Astrocyte of the spinal cord (primary cell): ENCODE measurements at regions not wholly inside any gene's neighbourhood (a gene's known extent, or its start where the extent isn't known, plus 50 kb on each side); places are given as distances from the start of the nearest gene placed in this dataset.

Experiments used
- DNase-seq: peaks from one replicate; pipeline ENCODE4 v3.0.0; 2011; ENCODE audit warnings: low read depth, low spot score
- H3K4me3 ChIP-seq: 2 replicates; pipeline ENCODE4 v1.5.1; 2011; ENCODE audit warnings: low read depth, mild to moderate bottlenecking, low read length, moderate library complexity
- in situ Hi-C: cut with HindIII; loops from 2 replicates; pipeline ENCODE4 v1.10.0; 2017; ENCODE audit warnings: low sequenced_read_pairs
- TF ChIP-seq, protein P1 (sequence below): IDR thresholded peaks from 2 replicates; pipeline ENCODE4 v1.5.1; 2012; ENCODE audit warnings: low read depth, mild to moderate bottlenecking, low read length, inconsistent platforms

DNA sequence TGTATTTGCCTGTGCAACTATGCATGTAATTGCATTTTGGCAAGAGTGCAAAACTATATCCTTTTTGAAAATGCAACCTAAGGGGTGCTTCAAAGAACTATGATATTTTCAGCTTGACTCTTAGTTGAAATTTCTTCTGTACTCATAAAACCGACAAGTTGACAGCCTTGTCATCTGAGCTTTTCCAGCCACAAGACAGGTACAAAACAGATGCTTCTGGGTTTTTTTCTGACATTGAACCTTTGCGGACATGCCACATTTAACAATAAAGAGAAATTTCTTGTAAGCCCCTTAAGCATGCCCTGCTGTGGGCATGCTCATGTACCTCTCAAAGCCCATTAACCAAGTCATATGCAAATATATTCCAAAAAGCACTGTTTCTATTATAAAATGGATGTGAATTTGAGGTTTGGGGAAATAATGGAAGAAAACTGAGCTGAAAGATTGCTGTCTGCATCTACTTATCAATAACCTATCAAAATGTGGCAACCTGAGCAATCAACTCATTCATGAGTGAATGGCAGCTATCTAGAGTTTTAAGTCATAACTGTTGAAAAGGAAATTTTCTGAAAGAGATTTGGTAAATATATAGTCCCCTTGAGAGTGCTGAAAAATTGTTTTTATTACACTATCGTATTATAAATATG is 1117.0 kb upstream of the LRRTM3 start:
- H3K4me3 ChIP-seq: no peak overlapping the region
- TF ChIP-seq, protein P1, sequence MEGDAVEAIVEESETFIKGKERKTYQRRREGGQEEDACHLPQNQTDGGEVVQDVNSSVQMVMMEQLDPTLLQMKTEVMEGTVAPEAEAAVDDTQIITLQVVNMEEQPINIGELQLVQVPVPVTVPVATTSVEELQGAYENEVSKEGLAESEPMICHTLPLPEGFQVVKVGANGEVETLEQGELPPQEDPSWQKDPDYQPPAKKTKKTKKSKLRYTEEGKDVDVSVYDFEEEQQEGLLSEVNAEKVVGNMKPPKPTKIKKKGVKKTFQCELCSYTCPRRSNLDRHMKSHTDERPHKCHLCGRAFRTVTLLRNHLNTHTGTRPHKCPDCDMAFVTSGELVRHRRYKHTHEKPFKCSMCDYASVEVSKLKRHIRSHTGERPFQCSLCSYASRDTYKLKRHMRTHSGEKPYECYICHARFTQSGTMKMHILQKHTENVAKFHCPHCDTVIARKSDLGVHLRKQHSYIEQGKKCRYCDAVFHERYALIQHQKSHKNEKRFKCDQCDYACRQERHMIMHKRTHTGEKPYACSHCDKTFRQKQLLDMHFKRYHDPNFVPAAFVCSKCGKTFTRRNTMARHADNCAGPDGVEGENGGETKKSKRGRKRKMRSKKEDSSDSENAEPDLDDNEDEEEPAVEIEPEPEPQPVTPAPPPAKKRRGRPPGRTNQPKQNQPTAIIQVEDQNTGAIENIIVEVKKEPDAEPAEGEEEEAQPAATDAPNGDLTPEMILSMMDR: no peak
- in situ Hi-C loops: no loop called here
- DNase-seq: no peak

GRCh38 chr10:65811931-65812525 is 1113.8 kb upstream of the LRRTM3 start:
- H3K4me3 ChIP-seq: no peak overlapping the region
- in situ Hi-C loops: no loop called here
- no peak for DNase-seq
- TF ChIP-seq, protein P1: no peak

GRCh38 chr10:65816536-65816935 is 1109.3 kb upstream of the LRRTM3 start:
- DNase-seq: no peak
- TF ChIP-seq, protein P1: no peak
- in situ Hi-C loops: no loop called here
- H3K4me3 ChIP-seq: no peak overlapping the region

- in situ Hi-C loops: no loop called here
- H3K4me3 ChIP-seq: no peak overlapping the region
- TF ChIP-seq, protein P1: no peak
- DNase-seq: no peak
Observed at GRCh38 chr10:65818990-65819389, 1106.8 kb upstream of the LRRTM3 start.

GRCh38 chr10:65827359-65827758 is 1098.5 kb upstream of the LRRTM3 start:
- DNase-seq: no peak
- no peak overlapping the region for H3K4me3 ChIP-seq
- TF ChIP-seq, protein P1: no peak
- in situ Hi-C loops: no loop called here

GRCh38 chr10:65838811-65839210 is 1087.0 kb upstream of the LRRTM3 start:
- DNase-seq: no peak
- TF ChIP-seq, protein P1: no peak
- no peak overlapping the region for H3K4me3 ChIP-seq
- in situ Hi-C loops: no loop called here
